GM19035 (cell line): ENCODE measurements at regions not wholly inside any gene's neighbourhood (a gene's known extent, or its start where the extent isn't known, plus 50 kb on each side); places are given as distances from the start of the nearest gene placed in this dataset.
A peak's percentile ranks its signal among the peaks of the same experiment; 100 is the strongest.

Experiments used
- ATAC-seq: cut with Tn5 transposase; IDR thresholded peaks from one replicate; pipeline ENCODE4 v1.9.1; 2021; ENCODE audit not compliant: unreplicated experiment

GRCh38 chr1:221067721-221068120 is 188.5 kb downstream of the HLX start:
- ATAC-seq = no peak

GRCh38 chr1:221069178-221069903 is 190.1 kb downstream of the HLX start:
- ATAC-seq = peak; percentile 84

- ATAC-seq = no peak
Observed at GRCh38 chr1:221069986-221070385, 190.7 kb downstream of the HLX start.

GRCh38 chr1:221071777-221072176 is 192.5 kb downstream of the HLX start:
- ATAC-seq = no peak

- no peak for ATAC-seq
Observed at GRCh38 chr1:221072214-221072613, 193.0 kb downstream of the HLX start.

- no peak for ATAC-seq
Observed at GRCh38 chr1:221074332-221074731, 195.1 kb downstream of the HLX start.

- no peak for ATAC-seq
Observed at GRCh38 chr1:221075911-221076310, 196.7 kb downstream of the HLX start.

- no peak for ATAC-seq
Observed at GRCh38 chr1:221076391-221076811, 197.2 kb downstream of the HLX start.

GRCh38 chr1:221078260-221078965 is 199.2 kb downstream of the HLX start:
- ATAC-seq = no peak

- ATAC-seq = no peak
Observed at GRCh38 chr1:221083902-221084301, 204.7 kb downstream of the HLX start.

- no peak for ATAC-seq
Observed at GRCh38 chr1:221084681-221085080, 205.4 kb downstream of the HLX start.

GRCh38 chr1:221085701-221086375 is 206.6 kb downstream of the HLX start:
- ATAC-seq = no peak

- ATAC-seq = no peak
Observed at GRCh38 chr1:221087919-221088318, 208.7 kb downstream of the HLX start.

- ATAC-seq = no peak
Observed at GRCh38 chr1:221089273-221089672, 210.0 kb downstream of the HLX start.

- ATAC-seq = no peak
Observed at GRCh38 chr1:221089803-221090202, 210.6 kb downstream of the HLX start.

GRCh38 chr1:221093903-221094791 is 214.9 kb downstream of the HLX start:
- no peak for ATAC-seq

- no peak for ATAC-seq
Observed at GRCh38 chr1:221097479-221098281, 218.4 kb downstream of the HLX start.

- ATAC-seq = no peak
Observed at GRCh38 chr1:221098471-221099405, 219.5 kb downstream of the HLX start.
